HepG2 (cell line): ENCODE measurements at regions not wholly inside any gene's neighbourhood (a gene's known extent, or its start where the extent isn't known, plus 50 kb on each side); places are given as distances from the start of the nearest gene placed in this dataset.

Experiments used
- ZNF746 ChIP-seq: sonication (generic); formaldehyde crosslinking; IDR thresholded peaks from 2 replicates; pipeline ENCODE4 v1.8.0; 2022; ENCODE audit warnings: mild to moderate bottlenecking, missing genetic modification reagents
- ZZZ3 ChIP-seq: sonication (generic); formaldehyde crosslinking; IDR thresholded peaks from 2 replicates; pipeline ENCODE4 v1.4.0; 2020; ENCODE audit warnings: missing genetic modification reagents, mild to moderate bottlenecking, borderline replicate concordance

DNA sequence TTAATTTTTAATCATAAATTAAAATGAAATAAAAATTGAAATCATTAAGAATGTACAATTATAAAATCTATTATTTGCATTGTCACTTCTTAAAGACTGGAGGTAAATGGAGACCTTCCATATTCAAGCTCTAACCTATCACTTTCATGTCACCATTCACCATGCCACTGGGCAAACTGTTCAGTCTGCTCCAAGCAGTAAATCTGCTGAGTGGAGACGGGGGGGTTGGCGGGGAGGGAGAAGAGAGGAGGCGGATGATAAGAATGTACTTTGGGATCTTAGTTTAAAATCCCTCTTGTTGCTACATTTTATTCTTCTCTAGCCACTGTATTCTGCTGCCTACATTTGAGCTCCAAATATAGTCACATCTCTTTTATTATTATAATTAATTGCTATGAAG lies 365.9 kb upstream of the NFIA start:
- TF ChIP-seq ZNF746 (CRISPR knock-in tag) (no peak), ZZZ3 (CRISPR knock-in tag) (no peak)
